Breast epithelium (tissue), 4 donors: ENCODE measurements at regions not wholly inside any gene's neighbourhood (a gene's known extent, or its start where the extent isn't known, plus 50 kb on each side); places are given as distances from the start of the nearest gene placed in this dataset.
A peak's percentile ranks its signal among the peaks of the same experiment; 100 is the strongest.

Source experiments
- DNase-seq, 2 donors: peaks; one replicate each; pipeline ENCODE4 v3.0.0-alpha.2; 2019; ENCODE audit warnings: low spot score in 2 of 2
- H3K27ac ChIP-seq, 2 donors: fragments of 200-600 bp; sonication (generic) in 1 of 2; one replicate each; pipeline ENCODE4 v1.5.1; 2016 to 2019; ENCODE audit warnings: mild to moderate bottlenecking in 1 of 2
- H3K27me3 ChIP-seq, 2 donors: fragments of 200-600 bp; sonication (generic) in 1 of 2; one replicate each; pipeline versions ENCODE4 v1.5.1 to v1.6.0; 2017 to 2019; ENCODE audit warnings: control low read depth in 1 of 2, mild to moderate bottlenecking in 1 of 2
- H3K36me3 ChIP-seq: fragments of 200-600 bp; one replicate; pipeline ENCODE4 v1.5.1; 2019
- H3K4me1 ChIP-seq, 2 donors: fragments of 200-600 bp; sonication (generic); one replicate each; pipeline ENCODE4 v1.5.1; 2016 to 2019; ENCODE audit warnings: control low read depth in 1 of 2
- H3K4me3 ChIP-seq, 3 donors: fragments of 200-600 bp; sonication (generic); 1 replicate in 2 of 3; 2 replicates in 1 of 3; pipeline ENCODE4 v1.5.1; 2016 to 2019; ENCODE audit warnings: mild to moderate bottlenecking in 3 of 3, moderate library complexity in 2 of 3
- H3K9me3 ChIP-seq, 2 donors: fragments of 200-600 bp; sonication (generic) in 1 of 2; one replicate each; pipeline ENCODE4 v1.5.1; 2016 to 2019; ENCODE audit warnings: control low read depth in 1 of 2
- POLR2A ChIP-seq: fragments of 450-650 bp; IDR thresholded peaks from one replicate; pipeline ENCODE4 v1.6.1; 2016; ENCODE audit warnings: antibody characterized with exemption, mild to moderate bottlenecking, moderate library complexity
- POLR2AphosphoS5 ChIP-seq, 3 donors: sonication (generic); formaldehyde crosslinking; IDR thresholded peaks; one replicate each; pipeline ENCODE4 v1.6.1; 2017; ENCODE audit warnings: antibody characterized with exemption in 3 of 3
- intact Hi-C: fragments of 100-400 bp; cut with DNase I; formaldehyde crosslinking; loops from one replicate; pipeline ENCODE4 v1.15.1; 2023; ENCODE audit warnings: low total_unique reads
- TF ChIP-seq, protein P1 (sequence below), 3 donors: fragments of 450-650 bp; IDR thresholded peaks; one replicate each; pipeline ENCODE4 v1.5.1; 2016 to 2017; ENCODE audit warnings: antibody characterized with exemption in 3 of 3, mild to moderate bottlenecking in 3 of 3, moderate library complexity in 3 of 3

DNA sequence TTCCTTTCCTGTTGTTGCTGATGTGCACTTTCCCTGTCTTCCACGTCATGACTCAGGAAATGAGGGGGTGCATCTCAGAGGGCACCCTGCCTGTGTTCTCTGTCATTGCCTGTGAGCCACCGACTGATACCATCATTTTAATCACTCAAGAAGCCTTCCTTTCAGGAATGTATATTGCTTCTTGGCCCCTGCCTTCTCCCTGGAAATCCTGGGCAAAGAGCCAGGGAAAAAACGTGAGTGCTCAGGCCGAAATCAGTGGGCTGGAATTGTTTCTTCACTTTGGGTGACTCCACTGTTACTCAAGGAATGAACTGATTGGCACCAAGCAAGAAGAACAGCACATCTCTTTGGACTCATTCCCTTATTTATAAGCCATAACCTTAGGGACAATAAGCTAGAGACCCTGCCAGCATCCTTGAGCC is 126.1 kb downstream of the SNX18 start:
- no peak for DNase-seq
- H3K27ac ChIP-seq: peak overlapping the region in 1 of 2 donors; percentile 49

DNA sequence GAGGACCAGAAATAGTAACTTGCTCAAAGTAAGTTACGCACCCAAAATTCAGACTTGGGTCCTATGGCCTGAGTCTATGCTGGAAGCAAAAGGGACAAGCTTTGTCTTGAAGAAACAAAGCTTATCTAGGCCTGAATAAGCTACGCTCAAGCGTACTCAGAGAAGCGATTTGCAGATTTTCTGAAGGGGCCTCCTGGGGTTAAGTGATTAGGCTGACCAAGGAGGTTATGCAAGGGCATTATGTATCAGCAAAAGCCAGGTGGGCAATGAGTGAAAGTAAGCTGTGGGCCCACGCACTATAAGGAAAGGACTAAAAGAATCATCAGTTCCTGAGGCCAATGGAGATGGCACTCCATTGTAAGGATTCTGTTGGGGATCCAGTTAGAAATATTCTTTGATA is 122.1 kb downstream of the SNX18 start:
- H3K36me3 ChIP-seq: no peaks in the 10 kb centered on the region
- no peak for DNase-seq
- TF ChIP-seq, protein P1, sequence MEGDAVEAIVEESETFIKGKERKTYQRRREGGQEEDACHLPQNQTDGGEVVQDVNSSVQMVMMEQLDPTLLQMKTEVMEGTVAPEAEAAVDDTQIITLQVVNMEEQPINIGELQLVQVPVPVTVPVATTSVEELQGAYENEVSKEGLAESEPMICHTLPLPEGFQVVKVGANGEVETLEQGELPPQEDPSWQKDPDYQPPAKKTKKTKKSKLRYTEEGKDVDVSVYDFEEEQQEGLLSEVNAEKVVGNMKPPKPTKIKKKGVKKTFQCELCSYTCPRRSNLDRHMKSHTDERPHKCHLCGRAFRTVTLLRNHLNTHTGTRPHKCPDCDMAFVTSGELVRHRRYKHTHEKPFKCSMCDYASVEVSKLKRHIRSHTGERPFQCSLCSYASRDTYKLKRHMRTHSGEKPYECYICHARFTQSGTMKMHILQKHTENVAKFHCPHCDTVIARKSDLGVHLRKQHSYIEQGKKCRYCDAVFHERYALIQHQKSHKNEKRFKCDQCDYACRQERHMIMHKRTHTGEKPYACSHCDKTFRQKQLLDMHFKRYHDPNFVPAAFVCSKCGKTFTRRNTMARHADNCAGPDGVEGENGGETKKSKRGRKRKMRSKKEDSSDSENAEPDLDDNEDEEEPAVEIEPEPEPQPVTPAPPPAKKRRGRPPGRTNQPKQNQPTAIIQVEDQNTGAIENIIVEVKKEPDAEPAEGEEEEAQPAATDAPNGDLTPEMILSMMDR (IDR thresholded peaks at IDR 0.05): no peak
- TF ChIP-seq POLR2A (no peak), POLR2AphosphoS5 (IDR thresholded peaks at IDR 0.05) (no peak)
- peaks cover 0 to 6% of the 10 kb centered on the region in 2 donors for H3K4me1 ChIP-seq
- H3K27me3 ChIP-seq: no peaks in the 10 kb centered on the region
- H3K4me3 ChIP-seq: no peak overlapping the region
- no peaks in the 10 kb centered on the region for H3K9me3 ChIP-seq
- intact Hi-C loops: no loop called here
- no peak overlapping the region for H3K27ac ChIP-seq

More for the DNA sequence above, 126.1 kb downstream of the SNX18 start:
- H3K27me3 ChIP-seq: no peaks in the 10 kb centered on the region
- H3K36me3 ChIP-seq: no peaks in the 10 kb centered on the region
- peak in 1 of 3 donors; percentile 31 for TF ChIP-seq POLR2AphosphoS5 (IDR thresholded peaks at IDR 0.05)
- TF ChIP-seq, protein P1 (IDR thresholded peaks at IDR 0.05): no peak
- intact Hi-C loops: no loop called here
- no peak overlapping the region for H3K4me3 ChIP-seq
- no peaks in the 10 kb centered on the region for H3K9me3 ChIP-seq
- H3K4me1 ChIP-seq: peaks cover 0 to 17% of the 10 kb centered on the region in 2 donors

DNA sequence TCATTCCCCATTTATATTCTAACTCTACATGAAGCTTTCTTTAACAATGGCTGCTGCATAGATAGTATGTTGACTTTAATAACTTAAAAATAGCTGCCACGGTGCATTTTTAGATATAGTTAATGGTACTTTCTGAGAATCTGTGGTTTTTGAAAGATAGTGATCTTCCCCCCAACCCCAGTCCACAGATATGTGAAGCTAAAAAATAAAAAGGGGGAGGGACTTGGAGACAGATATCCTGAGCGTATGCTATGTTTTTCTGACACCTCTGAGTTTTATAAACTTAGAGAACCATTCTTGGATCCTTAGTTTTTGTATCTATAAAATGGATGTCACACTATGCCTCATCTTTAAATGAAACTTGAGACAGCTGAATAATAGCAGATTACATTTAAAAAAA is 120.5 kb downstream of the SNX18 start:
- DNase-seq: no peak
- intact Hi-C loops: no loop called here
- no peak overlapping the region for H3K27ac ChIP-seq
- no peaks in the 10 kb centered on the region for H3K4me1 ChIP-seq
- no peaks in the 10 kb centered on the region for H3K27me3 ChIP-seq
- no peak overlapping the region for H3K4me3 ChIP-seq
- TF ChIP-seq, protein P1 (IDR thresholded peaks at IDR 0.05): no peak
- TF ChIP-seq POLR2AphosphoS5 (IDR thresholded peaks at IDR 0.05): no peak
- no peak for TF ChIP-seq POLR2A
- no peaks in the 10 kb centered on the region for H3K9me3 ChIP-seq
- H3K36me3 ChIP-seq: no peaks in the 10 kb centered on the region

DNA sequence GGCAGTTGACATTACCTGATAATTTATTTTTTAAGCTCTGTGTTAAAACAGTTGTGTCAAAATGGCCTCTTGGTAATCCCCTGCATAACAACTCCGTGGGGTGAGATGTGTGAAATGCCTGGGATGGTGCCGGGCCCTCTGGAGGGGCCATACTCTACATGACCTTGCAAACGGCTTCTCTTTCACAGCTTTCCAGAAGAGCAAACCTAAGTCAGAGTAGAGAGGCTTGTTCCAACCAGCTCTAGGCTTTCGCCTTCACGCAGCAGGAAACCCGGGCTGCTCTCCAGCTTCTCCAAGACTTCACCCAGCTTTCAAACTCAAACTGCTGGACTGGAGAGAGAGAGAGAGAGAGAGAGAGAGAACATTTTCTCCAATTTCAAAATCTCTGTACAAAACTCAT is 120.1 kb downstream of the SNX18 start:
- no peak for TF ChIP-seq POLR2AphosphoS5 (IDR thresholded peaks at IDR 0.05)
- no peak for TF ChIP-seq POLR2A
- TF ChIP-seq, protein P1 (IDR thresholded peaks at IDR 0.05): no peak
- Histone ChIP-seq H3K27me3 (no peaks in the 10 kb centered on the region), H3K27ac (peak overlapping the region in 1 of 2 donors; percentile 8), H3K36me3 (no peaks in the 10 kb centered on the region), H3K9me3 (no peaks in the 10 kb centered on the region), H3K4me3 (no peak overlapping the region), H3K4me1 (no peaks in the 10 kb centered on the region)
- intact Hi-C loops: no loop called here
- no peak for DNase-seq

DNA sequence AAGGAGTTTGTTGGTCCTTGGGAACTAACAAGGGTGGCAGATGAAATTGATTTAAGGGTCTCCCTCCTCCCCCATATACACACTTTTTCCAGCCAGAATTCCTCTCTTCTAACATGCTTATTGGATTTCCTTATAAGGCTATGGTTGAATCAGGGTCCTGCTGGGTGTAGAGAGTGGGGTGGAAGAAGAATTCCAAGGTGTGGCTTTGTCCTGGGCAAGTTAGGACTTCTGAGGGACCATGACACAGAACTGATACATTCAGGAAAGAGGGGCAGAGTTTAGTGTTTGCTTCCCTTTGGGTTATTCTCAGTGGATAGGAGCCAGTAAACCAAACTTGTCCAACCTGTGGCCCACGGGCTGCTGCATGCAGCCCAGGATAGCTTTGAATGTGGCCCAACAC is 116.5 kb downstream of the SNX18 start:
- DNase-seq: no peak
- intact Hi-C loops: no loop called here
- no peak overlapping the region for H3K27ac ChIP-seq

More for the DNA sequence above, 116.5 kb downstream of the SNX18 start:
- no peak overlapping the region for H3K4me3 ChIP-seq
- no peaks in the 10 kb centered on the region for H3K4me1 ChIP-seq
- H3K36me3 ChIP-seq: no peaks in the 10 kb centered on the region
- H3K27me3 ChIP-seq: no peaks in the 10 kb centered on the region
- no peak for TF ChIP-seq POLR2AphosphoS5 (IDR thresholded peaks at IDR 0.05)
- TF ChIP-seq, protein P1 (IDR thresholded peaks at IDR 0.05): no peak
- TF ChIP-seq POLR2A: no peak
- no peaks in the 10 kb centered on the region for H3K9me3 ChIP-seq
